HG03342 (cell line): ENCODE measurements at regions not wholly inside any gene's neighbourhood (a gene's known extent, or its start where the extent isn't known, plus 50 kb on each side); places are given as distances from the start of the nearest gene placed in this dataset.
"Not testable (repeated sequence)": the region's sequence is repeated elsewhere in the genome, so short reads cannot be mapped to it uniquely, and the experiment has no call there.

ENCODE experiments used
- ATAC-seq: cut with Tn5 transposase; IDR thresholded peaks from one replicate; pipeline ENCODE4 v1.9.1; 2021; ENCODE audit warnings: mild to moderate bottlenecking, moderate library complexity; ENCODE audit not compliant: unreplicated experiment

GRCh38 chr7:24127930-24128329 lies 156.1 kb upstream of the NPY start:
- no peak for ATAC-seq

GRCh38 chr7:24129597-24129996 lies 154.4 kb upstream of the NPY start:
- no peak for ATAC-seq

DNA sequence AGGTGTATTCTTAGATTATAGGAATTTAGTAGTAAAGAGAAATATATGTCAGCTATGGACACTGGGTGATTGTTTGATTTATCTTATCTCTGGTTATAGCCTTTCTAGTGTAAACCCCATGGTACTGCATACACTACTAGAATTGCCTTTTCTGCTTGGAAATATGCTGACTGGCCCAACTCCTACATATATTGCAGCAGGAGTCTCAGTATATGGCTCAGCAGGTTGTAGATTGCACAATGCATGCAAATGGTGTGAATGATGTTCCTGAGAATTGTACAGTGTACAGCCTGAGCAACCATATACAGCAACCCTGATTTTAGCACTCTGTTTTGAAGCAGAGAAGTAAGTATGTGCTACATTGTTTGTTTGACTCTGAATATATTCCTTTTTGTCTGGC lies 153.4 kb upstream of the NPY start:
- no peak for ATAC-seq

GRCh38 chr7:24133691-24134090 lies 150.3 kb upstream of the NPY start:
- ATAC-seq = no peak

- no peak for ATAC-seq
Measured at GRCh38 chr7:24134535-24134934, 149.5 kb upstream of the NPY start.

GRCh38 chr7:24135003-24135817 lies 148.8 kb upstream of the NPY start:
- peak; percentile 81 for ATAC-seq

- ATAC-seq = no peak
Measured at GRCh38 chr7:24137338-24137737, 146.7 kb upstream of the NPY start.

DNA sequence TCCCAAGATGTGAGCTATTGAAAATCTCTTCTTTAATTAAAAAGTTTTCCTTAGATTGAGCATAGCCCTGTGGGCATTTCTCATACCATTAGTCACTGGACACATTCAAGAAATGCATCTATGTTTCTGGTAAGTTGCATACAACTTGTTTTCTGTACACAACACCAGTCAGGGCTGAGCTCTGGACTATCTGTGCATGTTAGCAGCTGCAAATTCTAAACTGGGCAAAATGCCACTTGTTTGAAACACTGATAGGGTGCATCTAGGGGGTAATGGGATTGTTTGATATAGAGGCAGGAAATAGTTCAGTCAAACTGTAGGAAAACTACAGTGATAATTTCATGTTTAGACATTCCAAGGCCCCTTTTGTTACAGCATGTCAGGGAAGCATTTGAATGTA lies 145.6 kb upstream of the NPY start:
- ATAC-seq = no peak

GRCh38 chr7:24140001-24140400 lies 144.0 kb upstream of the NPY start:
- no peak for ATAC-seq

DNA sequence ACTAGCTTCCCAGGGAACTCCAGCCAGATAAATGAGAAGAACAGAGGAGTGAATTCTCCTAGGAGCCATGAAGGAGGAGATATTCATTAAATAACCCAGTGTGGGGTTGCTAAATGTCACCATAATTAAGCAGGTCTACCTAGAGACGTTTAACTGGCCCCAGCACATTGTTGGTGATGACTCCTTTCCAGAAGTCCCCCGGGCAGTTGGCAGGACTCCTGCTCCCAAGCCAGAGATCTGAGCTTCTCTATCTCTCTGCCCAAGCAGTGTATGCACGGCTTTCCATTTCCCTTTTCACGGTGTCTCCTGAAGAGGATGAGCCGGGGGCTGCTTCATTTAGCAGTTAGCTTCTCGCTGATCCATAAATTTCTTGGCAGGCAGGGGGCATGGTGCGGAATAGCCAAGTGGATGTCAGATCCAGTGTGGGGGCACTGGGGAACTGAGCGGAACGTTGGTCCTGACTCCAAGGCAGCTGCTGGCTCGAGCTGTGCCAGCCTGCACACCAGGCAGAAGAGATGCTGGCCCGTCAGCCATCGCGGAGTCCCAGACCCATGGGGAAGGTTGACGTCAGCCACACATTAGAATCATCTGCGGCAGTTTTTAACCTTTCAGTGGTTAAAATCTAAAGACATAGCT lies 142.0 kb upstream of the NPY start:
- ATAC-seq = no peak

DNA sequence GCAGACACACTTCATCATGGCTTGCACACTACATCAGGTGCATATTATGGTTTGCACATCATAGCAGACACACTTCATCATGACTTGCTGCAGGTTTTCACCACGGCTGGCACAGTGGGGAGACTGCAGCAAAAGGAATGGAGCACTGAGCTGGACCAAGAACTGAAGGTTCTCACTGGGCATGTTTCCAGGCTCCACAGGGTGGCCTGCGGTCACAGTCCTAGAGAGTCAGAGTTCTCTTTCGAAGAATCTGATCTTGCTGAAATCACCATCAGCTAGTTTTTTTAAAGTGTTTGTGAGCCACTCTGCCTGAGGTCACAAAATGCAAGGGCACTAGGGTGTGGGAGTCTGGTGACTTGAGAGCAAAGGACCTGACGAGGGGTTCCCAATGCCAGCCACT lies 140.4 kb upstream of the NPY start:
- ATAC-seq = no peak

- no peak for ATAC-seq
Measured at GRCh38 chr7:24151944-24152343, 132.0 kb upstream of the NPY start.

DNA sequence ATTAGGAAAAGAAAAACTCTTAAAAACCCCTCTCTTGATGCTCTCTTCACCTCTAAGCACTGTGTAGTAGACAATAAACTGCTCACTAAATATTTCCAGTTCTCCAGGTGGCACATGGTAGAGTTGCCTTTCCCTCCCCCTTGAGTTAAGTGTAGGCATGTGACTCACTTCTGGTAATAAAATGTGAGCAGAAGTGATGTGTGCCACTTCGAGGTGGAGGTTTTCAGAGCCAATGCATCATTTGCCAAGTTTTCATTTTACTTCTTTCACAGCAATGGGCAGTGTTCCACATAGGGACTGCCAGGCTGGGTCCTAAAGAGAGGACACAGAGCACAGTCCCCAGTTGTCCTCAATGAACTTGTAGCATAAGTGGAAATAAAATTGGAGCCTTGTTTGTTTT lies 131.6 kb upstream of the NPY start:
- ATAC-seq = no peak

- ATAC-seq = no peak
Measured at GRCh38 chr7:24152877-24153472, 131.0 kb upstream of the NPY start.

DNA sequence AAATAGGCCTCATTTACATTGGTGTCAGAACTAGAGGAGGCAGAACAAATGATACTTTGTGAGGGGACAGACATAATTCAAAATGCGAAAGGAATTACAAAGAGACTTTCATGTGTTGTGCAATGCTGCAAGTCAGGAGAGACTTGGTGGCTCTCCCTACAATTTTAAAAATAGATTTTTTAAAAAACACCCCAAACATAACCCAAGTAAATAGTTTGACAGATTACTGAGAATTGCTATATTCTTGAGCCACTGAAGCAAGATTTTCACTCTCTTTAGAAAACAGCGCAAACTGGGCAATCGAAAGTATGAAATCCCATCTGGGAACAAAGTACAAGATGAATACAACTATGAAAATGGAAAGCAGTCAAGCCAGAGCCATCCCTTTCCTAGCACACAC lies 126.3 kb upstream of the NPY start:
- no peak for ATAC-seq

GRCh38 chr7:24158975-24159374 lies 125.0 kb upstream of the NPY start:
- no peak for ATAC-seq

GRCh38 chr7:24164401-24164800 lies 119.6 kb upstream of the NPY start:
- no peak for ATAC-seq

- ATAC-seq = no peak
Measured at GRCh38 chr7:24169077-24169624, 114.8 kb upstream of the NPY start.

- ATAC-seq = not testable (repeated sequence)
Measured at GRCh38 chr7:24171951-24172350, 112.0 kb upstream of the NPY start.

DNA sequence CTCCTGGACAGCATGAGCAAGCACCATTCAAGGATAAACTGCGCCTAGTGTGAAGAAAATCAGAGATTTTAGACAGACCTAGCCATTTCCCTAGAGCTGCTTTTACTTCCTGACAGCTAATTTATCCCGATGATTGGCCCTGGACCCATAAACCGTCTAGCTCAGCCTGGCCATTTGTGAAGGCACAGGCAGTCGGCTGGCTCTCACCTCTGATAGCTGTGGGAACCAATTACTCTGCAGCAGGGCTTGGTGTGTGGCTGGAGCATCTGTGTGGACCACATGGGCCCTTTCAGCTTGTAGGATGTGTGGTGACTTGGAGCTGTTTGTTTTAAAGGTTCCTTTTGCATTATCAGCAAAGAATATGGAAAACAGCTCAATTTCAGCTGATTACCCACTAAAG lies 111.1 kb upstream of the NPY start:
- no peak for ATAC-seq

GRCh38 chr7:24175603-24176002 lies 108.4 kb upstream of the NPY start:
- no peak for ATAC-seq
